ENCODE measurements at regions not wholly inside any gene's neighbourhood (a gene's known extent, or its start where the extent isn't known, plus 50 kb on each side); places are given as distances from the start of the nearest gene placed in this dataset.
"Not testable (repeated sequence)": the region's sequence is repeated elsewhere in the genome, so short reads cannot be mapped to it uniquely, and the experiment has no call there.

- no peak for DNase-seq
These were observed 52.3 kb upstream of the COL5A2 start for GRCh38 chr2:189231719-189232323.

DNA sequence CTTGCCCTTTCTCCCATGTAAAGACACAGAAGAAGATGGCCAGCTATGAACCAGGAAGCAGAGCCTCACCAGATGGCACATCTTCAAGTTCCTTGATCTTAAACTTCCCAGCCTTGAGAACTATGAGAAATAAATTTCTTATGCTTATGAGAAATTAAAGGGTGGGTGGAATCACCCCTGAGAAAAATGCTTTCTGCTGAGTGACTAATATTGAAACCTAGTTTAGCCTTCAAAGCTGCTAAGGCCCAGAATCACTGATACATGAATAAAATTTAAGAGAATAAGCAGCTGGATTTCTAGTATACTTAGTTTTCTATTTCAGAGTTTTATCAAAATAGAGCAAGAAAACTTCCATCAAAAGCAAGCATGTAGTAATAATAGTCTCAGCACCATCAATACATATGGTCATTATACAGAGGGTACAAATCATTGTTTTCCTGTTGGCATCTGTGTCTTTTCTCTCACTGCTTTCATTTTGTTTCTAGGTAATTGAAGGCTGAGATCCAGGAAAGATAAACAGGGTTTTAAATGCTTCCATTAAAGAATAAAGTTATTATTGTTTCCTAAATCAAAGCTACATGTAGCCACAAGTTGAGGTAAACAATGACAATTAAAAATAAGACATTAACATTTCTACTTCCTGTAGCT, 53.3 kb upstream of the COL5A2 start:
- DNase-seq = peak; percentile 14

DNA sequence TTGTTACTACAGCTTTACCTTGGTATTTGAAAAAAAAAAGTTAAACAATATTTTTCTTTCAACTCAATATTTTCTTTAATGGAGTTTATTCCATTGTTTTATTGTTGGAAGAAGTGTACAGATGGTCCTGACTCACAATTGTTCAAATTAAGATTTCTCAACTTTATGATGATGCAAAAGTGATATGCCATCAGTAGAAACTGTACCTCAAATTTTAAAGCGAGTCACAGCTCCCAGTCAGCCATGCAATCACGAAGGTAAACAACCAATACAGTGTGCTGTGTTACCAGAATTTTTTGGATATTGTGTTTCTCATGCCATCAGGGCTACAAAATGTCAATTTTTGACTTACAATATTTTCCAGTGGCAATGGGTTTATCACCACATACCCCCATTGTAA, 54.0 kb upstream of the COL5A2 start:
- DNase-seq = no peak

- no peak for DNase-seq
These were observed 55.4 kb upstream of the COL5A2 start for GRCh38 chr2:189234991-189235390.

- no peak for DNase-seq
These were observed 56.5 kb upstream of the COL5A2 start for GRCh38 chr2:189236066-189236465.

- no peak for DNase-seq
These were observed 59.3 kb upstream of the COL5A2 start for GRCh38 chr2:189238903-189239302.

GRCh38 chr2:189243843-189244242, 64.3 kb upstream of the COL5A2 start:
- DNase-seq = not testable (repeated sequence)

- no peak for DNase-seq
These were observed 67.7 kb upstream of the COL5A2 start for GRCh38 chr2:189247276-189247675.

DNA sequence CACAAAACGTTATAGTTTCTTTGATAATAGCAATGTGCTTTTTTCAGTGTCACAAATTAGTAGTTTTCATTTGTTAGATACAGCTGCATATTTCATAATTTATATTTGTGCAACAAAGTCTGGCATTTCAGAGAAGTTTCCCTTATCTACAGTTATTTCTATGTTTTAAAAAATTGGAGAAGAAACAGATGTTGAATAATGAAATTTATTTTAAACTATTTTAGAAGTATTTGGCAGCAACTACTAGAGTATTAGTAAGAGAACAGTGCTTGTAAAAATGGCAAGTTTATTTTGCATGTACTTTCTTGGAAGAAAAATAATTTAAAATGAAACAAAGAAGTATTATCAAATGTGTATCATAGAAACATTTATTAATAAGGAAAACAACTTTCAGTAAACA, 68.6 kb upstream of the COL5A2 start:
- DNase-seq = no peak

- DNase-seq = no peak
These were observed 69.6 kb upstream of the COL5A2 start for GRCh38 chr2:189249171-189249570.

- no peak for DNase-seq
These were observed 70.3 kb upstream of the COL5A2 start for GRCh38 chr2:189249901-189250300.

DNA sequence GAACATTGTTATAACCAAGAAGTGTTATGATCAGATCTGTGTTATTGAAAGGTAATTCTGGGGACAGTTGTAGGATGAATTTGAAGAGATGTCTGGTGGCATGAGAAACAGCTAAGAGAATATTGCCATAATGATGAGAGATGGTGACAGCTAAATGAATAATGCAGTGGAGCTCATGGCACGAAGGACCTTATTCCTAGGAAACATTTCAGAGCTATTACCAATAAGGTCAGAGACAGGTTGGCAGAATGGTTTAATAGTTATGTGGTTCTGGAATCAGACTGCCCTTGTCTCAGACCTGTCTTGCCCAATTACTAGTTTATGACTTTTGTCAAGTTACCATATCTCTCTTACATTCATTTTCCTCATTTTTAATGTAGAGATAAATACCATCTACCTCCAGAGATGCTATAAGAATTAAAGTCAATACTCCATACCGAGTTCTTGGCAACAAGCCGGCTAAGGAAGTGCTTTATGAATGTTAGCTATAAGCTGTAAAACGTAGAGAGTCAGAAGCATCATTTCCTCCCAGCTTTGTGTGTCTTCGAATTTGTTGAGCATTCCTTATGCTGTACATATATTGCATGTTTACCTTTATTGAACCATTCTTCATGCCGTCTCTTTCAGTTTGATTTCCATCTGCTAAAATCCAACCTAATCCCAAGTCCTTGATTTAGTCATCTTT, 73.6 kb upstream of the COL5A2 start:
- DNase-seq = no peak

DNA sequence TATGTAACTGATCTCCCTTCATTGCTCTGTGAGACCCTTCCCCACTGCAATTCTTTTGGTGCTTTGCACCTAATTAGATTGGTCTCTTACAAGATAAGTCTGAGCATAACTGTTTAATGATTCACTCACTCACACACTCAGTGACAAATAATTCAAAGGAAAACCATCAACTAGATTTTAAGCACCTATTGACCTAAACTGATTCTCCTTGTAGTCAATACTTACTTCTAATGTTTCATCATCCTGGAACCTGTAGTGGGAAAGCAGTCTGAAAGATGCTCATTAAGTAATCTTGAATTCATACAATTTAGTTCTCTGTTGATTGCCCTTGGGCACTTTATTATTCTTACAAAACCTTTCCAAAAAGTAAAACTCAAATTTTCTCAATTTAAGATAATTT, 74.3 kb upstream of the COL5A2 start:
- no peak for DNase-seq

DNA sequence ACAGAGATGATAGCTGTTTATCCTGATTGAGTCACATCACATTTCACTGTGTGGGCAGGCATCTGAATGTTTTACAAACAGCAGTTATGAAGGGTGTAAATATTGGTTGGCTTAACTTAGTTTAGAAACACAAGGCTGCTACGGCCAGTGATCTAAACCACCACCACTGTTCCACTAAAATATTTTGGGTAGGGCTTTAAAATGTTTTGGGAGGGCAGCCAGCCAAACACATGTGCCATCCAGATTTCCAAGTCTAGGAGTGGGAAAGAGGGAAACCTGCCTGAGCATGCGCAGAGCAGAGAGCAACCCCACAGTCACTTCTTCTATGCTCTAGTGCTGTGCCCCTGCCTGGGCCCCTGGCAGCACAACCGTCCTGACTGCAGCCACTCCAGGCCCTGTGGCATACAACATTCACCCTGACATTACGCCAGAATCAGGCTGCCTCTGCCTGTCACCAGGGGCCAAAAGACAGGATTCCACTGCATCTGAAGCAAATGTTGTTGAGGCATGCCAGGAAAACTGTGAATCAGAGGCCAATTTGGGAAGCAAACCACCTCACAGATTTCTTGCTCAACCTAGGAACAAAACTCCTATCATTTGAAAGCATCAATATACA, 74.8 kb upstream of the COL5A2 start:
- DNase-seq = no peak

DNA sequence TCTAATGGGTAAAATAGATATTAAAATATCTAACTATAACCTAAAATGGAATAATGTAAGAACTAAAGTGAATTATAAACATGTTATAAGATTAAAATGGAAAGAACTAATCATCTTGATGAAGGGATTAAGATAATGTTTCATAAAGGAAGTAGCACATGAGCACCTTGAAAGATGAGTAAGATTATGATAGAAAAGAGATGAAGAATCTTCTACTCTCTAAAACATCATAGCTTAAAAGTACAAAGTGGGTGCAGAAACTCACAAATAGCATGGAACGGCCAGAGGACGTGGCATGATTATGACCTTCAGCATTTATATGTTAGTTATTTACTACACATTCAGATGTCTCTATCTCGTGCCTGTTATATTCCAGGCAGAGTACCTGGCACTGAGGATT, 76.2 kb upstream of the COL5A2 start:
- DNase-seq = no peak

GRCh38 chr2:189258616-189259365, 79.2 kb upstream of the COL5A2 start:
- DNase-seq = no peak

GRCh38 chr2:189260361-189260814, 80.8 kb upstream of the COL5A2 start:
- DNase-seq = no peak

DNA sequence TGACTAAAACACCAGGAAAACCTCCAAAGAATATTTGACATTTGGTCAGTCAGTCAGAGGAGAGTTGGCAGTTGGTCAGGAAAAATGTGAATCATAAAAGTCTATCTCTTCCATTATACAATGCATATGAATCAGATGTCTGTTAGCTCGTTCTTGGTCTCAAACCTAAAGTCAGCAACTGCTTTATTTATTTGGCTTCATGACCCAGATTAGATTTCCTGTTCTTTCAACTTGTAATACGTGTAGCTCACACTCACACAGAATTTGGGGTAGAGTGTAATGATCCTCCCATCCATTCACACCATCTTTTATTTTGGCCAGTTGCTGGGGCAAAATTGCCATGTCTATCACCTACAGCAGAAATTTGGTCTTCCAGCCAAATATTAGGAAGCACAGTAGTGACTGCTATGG, 81.9 kb upstream of the COL5A2 start:
- no peak for DNase-seq

- no peak for DNase-seq
These were observed 82.4 kb upstream of the COL5A2 start for GRCh38 chr2:189261916-189262315.

GRCh38 chr2:189265696-189266320, 86.2 kb upstream of the COL5A2 start:
- DNase-seq = no peak

DNA sequence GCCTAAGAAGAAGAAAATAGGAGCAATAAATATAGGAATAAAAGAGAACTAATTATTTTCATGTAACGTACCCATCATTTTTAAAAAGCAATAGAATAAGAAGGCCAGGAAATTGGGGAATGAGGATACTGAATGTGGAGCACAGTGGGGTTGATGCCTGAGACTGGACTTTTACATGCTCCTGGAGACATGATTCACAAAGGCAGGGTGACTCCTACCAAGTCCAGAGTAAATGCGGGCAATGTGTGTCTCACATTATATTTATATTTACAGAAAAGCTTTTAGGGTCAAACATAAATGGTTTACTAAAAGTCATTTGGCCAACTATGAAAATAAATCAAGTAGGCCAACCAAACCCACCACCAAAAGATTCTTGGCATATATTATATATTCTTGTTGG, 87.9 kb upstream of the COL5A2 start:
- DNase-seq = no peak

DNA sequence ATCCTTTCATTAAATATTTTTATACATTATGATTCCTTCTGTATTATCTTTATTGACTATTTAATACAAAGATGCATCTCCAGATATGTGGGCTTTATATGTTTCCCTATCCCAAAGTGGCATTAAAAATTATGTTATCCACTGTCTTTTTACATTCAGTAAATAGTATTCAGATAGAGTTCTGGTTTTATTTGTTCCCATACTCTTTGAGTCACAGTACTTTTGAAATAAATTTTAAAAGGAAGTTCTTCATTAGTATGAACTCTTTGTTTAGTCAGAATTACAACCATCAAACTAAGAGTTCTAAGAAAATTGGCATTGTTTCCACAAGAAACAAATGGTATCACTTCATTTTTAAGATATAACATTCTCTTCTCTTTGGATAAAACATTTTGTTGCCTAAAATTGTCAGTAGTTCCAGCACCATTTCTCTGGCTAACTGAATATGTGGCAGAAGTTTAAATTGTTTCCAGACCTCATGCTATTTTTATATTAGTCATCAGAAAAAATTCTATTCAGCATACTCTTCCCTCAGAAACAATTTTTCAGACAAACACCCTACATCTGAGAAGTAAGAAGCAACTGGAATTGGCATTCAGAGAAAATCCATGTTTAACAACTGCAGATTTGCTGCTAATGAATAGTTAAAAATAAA, 88.5 kb upstream of the COL5A2 start:
- no peak for DNase-seq

Data from activated CD4-positive, alpha-beta T cell treated with anti-CD3 and anti-CD28 coated beads, Interleukin-2, amount 50 U/mL, for 16 hours (primary cell).